22Rv1 (cell line): ENCODE measurements at regions not wholly inside any gene's neighbourhood (a gene's known extent, or its start where the extent isn't known, plus 50 kb on each side); places are given as distances from the start of the nearest gene placed in this dataset.

Experiments used
- CTCF ChIP-seq: fragments of 450-650 bp; IDR thresholded peaks from 2 replicates; pipeline ENCODE4 v1.5.1; 2017; ENCODE audit warnings: mild to moderate bottlenecking
- ZFX ChIP-seq: fragments of 450-650 bp; IDR thresholded peaks from 2 replicates; pipeline ENCODE4 v1.6.1; 2017; ENCODE audit warnings: antibody characterized with exemption, borderline replicate concordance

GRCh38 chr2:7573166-7573825 lies 656.1 kb downstream of the RNF144A start:
- TF ChIP-seq CTCF (no peak), ZFX (no peak)
